Activated gamma-delta T cell treated with Interleukin-2 at 50 U/mL for 16 hours (primary cell): ENCODE measurements at regions not wholly inside any gene's neighbourhood (a gene's known extent, or its start where the extent isn't known, plus 50 kb on each side); places are given as distances from the start of the nearest gene placed in this dataset.
"Not testable (repeated sequence)": the region's sequence is repeated elsewhere in the genome, so short reads cannot be mapped to it uniquely, and the experiment has no call there.

Experiments used
- DNase-seq: peaks from one replicate; pipeline ENCODE4 v3.0.0-alpha.2; 2020

- DNase-seq = no peak
These were observed 152.2 kb downstream of the TRIM27 start for GRCh38 chr6:28771401-28772267.

DNA sequence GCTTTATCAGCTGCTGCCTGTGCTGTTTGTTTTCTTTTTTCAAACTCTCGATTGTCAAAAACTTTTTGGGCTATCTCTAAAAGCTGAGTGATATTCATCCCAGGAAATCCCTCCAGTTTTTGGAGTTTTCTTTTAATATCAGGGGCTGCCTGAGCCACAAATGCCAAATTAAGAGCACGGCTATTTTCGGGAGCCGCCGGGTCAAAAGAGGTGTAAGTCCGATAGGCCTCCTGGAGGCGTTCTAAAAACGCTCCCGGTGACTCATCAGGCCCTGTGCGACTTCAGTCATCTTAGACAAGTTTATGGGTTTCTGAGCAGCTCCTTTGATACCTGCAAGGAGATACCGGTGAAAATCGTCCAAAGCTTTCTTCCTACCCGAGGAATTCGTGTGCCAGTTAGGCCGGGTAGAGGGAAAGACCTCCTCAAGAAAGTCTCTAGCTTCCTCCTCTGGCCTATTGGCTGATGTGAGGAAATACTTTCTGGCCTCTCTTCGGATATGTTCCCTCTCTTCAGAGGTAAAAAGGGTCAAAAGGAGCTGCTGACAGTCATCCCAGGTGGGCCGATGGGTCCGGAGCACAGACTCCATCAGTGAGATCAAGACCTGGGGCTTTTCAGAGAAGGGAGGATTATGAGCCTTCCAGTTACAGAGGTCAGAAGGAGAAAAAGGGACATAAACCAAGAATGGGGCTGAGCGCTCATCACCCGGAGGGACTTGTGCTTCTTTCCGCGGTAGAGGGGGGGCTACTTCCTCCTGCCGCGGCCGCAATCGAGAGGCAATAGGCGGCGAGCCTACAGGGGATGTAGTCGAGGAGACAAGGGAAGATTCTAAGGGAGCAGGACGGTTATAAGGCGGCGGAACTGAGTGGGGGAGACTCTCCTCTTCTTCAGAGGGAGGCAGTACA is 151.1 kb downstream of the TRIM27 start:
- no peak for DNase-seq

DNA sequence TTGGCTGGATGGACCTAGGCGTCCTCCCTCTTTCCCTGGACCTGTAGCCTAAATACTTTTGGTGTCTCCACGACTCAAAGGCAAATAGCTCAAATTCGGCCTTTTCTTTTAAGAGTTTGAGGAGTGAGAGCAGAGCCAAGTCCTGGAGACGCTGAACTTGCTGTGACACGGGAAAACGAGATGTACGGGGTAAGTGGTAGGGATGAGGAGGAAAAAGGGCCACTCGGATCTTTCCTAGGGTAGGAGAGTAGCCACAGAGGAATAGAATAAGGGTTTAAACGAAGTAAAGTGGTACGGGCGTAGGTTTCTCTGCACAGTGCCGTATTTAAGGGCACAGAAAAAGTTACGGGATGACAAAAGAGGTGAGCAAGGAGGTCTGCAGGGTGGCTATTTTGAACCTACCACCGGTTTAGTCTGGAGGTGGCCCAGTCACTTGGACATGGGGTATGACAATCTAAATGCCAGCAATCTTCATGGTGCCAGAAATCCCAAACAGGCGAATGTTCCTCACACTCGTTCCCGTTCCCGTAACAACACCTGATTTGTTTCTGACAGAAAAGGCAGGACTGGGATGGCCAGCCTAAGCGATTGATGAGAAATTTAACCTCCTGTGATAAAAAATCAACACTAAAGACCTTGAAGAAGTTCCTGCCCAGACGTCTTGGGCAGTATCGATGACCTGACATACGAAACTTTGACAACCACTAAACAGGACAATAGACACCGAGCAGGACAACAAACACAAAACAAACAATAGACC is 149.3 kb downstream of the TRIM27 start:
- no peak for DNase-seq

GRCh38 chr6:28775052-28775376 is 148.8 kb downstream of the TRIM27 start:
- DNase-seq = no peak

DNA sequence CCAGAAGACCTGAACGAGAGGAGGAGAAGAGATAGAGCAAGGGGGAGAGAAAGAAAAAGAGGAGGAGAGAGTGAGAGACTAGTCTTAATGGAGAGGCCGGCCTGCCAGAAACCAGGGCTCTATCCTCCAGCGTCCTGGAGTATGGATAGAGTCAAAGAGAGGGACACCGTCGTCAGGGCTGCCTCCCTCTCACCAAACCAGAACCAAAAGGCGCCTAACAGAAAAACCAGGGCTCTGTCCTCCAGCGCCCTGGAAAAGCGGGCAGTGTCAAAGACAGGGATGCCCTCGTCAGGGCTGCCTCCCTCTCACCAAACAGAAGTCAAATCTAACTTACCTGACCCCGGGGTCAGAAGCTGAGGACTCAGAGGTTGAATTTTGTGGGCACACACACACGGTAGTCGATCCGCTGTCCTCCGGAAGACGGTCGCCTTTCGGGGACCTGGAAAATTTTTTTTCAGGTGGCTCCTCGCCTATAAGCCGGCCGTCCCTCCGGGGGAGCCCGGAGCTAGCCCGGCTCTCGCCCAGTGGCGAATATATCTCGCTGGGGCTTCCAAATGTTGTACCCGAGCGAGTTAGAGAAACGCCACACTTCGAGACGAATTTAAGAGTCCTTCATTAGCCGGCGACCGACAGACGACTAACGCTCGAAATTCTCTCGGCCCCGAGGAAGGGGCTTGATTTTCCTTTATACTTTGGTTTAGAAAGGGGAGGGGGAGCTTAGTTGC is 148.2 kb downstream of the TRIM27 start:
- no peak for DNase-seq

DNA sequence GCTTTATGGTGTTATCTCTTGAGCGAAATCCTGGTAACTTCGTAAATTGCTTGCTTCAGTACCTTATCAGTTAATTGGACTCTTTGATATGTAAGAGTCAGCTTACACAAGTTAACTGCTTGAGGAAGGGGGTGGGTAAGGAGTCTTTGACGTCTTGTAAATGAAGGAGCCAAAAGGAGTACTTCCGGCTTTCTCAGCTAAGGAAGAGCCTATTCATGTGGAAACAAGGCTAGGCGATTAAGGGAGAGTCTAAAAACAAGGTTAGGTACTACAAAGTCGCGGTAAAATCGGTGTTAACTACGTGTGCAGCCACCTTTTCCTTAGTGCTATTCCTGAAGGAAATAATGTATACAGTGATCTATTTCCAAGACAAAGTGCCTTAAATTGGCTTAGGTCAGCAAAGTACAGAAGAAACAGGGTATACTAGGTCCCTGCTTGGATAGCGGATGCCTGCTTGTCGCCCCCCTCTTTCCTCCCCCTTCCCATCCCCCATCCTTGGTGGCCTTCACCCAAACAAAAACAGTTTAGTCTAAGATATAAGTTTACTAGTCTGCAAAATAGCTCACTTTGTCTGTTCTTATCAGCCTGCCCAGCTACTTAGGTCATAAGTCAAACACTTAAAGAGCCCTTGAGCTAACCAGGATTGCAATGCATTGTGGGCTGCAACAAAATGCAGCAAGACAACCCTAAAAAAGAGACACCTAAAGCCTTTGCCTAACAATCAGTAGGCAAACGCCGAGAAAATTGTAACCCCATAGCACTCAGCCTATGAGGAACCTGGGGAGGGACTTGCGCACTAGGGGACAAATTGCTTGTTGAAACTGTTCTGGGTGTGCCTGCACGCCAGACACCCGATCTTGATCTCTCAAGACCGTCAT is 147.3 kb downstream of the TRIM27 start:
- no peak for DNase-seq

- DNase-seq = no peak
These were observed 146.7 kb downstream of the TRIM27 start for GRCh38 chr6:28777147-28777461.

DNA sequence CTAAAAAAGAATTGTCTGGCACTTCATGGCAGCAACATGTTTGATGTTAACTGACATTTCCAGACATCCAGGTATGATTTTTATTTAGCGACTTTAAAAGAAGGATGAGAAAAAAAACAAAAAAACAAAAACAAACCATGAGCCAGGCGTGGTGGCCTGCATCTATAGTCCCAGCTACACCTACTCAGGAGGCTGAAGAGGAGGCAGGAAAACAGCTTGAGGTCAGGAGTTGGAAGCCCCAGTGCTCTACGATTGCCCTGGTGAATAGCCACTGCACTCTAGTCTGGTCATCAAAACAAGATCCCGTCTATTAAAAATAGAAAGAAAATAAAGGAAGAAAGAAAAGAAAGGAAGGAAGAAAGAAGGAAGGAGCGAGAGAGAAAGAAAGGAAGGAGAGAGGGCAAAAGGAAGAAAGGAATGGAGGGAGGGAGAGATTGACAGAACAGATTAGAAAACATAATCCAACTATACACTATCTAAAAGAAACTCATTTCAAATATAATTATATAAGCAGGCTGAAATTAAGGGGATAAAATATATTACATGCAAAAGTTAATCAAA is 141.6 kb downstream of the TRIM27 start:
- no peak for DNase-seq

- no peak for DNase-seq
These were observed 137.7 kb downstream of the TRIM27 start for GRCh38 chr6:28785962-28786679.

- DNase-seq = no peak
These were observed 134.2 kb downstream of the TRIM27 start for GRCh38 chr6:28789553-28790083.

DNA sequence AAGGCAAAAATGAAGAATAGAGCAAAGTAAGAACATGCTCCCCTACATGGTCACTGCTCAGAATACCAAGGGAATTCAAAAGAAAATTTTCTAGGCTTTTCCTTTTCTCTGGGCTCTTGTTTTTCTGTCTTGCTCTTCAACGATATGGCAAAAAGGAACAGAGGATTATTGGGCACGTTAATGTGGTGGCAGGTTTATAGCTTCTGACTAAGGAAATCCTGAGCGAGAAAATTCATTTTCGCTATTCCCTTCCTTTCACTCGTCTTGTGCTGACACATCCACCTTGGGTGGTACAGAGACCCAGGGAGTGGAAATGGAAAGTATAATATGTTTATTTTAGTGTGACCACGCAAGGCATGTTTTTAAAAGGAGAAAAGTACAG is 132.8 kb downstream of the TRIM27 start:
- DNase-seq = no peak

- no peak for DNase-seq
These were observed 129.4 kb downstream of the TRIM27 start for GRCh38 chr6:28794175-28795002.

DNA sequence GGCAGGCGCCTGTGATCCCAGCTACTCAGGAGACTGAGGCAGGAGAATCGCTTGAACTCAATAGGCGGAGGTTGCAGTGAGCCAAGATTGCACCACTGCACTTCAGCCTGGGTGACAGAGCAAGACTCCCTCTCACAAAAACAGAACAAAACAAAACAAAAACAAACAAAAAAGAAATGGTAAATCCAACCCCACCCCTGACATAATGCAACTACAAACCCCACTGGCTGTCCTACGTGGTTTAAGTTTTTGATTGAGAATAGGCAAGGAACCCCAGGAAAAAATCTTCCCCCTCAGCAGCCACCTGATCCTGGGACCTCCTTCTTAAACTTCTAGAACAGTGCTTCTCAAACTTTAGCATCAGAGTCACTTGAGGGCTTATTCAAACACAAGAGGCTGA is 123.1 kb downstream of the TRIM27 start:
- not testable (repeated sequence) for DNase-seq

DNA sequence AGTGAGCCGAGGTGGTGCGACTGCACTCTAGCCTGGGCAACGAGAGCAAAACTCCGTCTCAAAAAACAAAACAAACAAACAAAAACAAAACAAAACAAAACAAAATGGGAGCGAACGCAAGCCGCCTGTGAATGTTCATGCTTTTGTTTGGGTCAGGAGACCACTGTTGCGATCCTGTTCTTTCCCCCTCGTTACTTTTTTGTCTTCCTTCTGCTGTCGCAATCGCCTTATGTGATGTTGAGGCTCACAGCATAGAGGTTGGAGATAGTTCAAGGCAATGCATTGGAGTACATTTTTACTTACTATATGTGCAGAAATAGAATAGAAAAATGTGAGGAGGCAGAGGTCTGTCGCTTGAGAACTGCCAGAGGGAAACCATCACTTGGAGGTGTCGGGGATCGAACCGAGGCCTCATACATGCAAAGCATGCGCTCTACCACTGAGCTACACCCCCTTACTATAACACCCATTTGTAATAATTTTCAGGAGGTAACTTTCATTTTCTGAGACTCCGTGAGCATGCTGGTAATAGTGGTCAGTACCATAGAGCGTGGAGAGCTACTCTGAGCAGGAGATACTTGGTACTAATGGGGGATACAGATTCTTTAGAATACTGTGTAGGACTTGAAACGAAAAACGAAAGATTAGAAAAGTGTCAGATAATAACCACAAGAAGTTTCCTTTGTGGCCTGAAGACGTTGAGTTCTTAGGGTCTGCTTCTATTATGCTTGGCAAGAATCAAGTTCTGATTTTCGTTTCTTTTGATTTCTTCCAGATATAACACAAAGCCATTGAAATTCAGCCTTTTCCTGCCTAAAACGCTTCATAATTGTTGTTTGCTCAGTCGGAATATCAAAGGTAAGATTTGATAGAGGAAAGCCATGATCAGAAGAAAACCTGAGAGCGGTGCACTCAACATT is 121.1 kb downstream of the TRIM27 start:
- DNase-seq = no peak

DNA sequence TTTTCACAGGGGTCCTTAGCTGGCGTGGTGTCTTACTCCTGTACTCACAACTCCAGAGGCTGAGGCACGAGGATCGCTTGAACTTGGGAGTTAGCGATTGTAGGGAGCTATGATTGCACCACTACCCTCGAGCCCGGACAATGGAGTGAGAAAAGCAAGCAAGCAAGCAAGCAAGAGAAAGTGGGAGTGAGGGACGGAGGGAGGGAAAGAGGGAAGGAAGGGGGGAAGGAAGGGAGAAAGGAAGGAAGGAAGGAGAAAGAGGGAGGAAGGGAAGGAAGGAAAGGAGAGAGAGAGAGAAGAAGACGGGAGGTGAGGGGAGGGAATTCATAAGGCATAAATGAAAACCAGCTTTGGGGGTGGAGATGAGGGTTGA is 120.5 kb downstream of the TRIM27 start:
- DNase-seq = no peak

DNA sequence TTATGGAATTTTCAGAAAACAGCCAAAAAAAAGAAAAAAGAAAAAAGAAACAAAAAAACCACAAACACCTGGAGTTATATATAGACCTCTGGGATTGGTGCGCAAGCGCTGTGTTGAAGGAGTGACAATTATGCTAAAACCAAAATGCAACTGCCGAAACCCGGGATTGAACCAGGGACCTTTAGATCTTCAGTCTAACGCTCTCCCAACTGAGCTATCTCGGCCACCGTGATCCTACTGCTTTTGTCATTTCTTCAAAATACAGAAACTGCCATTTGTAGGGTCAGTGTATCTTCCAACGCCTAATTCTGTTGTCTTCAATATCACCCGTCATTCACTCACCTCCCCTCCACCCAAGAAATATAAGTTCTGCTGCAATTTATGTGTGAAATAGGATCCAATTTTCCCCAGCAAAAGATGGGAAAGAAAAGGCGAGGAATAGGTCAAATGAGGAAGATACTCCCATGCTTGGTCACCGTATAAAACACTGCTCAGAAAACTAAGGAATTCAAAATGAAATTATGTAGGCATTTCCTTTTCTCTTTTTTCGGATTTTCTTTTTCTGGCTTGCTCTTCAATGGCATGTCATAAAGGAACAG is 116.0 kb downstream of the TRIM27 start:
- no peak for DNase-seq

DNA sequence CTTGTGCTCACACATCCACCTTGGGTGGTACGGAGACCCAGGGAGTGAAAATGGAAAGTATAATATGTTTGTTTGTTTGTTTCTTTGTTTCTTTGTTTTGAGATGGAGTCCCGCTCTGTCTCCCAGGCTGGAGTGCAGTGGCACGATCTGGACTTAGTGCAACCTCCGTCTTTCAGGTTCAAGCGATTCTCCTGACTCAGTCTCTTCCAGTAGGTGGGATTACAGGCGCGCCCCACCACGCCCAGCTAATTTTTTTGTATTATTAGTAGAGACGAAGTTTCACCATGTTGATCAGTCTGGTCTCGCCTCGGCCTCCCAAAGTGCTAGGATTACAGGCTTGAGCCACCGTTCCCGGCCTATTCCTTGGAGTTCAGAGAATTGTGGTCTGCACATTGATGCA is 115.4 kb downstream of the TRIM27 start:
- no peak for DNase-seq
